GM10266 (cell line): ENCODE measurements at regions not wholly inside any gene's neighbourhood (a gene's known extent, or its start where the extent isn't known, plus 50 kb on each side); places are given as distances from the start of the nearest gene placed in this dataset.

Source experiments
- DNase-seq: peaks from one replicate; pipeline ENCODE4 v3.0.0; 2012; ENCODE audit errors: extremely low spot score
- TF ChIP-seq, protein P1 (sequence below): IDR thresholded peaks from 2 replicates; pipeline ENCODE4 v1.5.1; 2012; ENCODE audit warnings: mild to moderate bottlenecking, low read depth; ENCODE audit not compliant: control insufficient read depth, insufficient read depth; ENCODE audit errors: missing control alignments

DNA sequence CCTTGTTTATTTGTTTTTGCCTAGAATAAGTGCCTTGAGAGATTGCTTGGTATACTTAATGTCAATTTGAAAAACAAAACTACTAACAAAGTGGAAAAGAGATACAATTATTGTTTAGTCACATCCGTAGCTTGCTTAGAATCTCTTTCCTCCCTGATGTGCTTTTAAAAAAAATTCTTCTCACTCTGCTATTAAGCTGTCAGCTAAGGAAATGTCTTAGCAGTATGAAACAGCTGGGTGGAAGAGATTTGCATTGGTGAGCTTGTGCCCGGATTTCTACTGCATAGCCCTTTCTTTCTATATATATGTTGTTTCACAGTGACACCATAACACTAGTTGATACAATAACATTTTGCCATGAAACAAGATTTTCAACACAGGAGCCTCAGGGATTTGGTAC is 229.4 kb upstream of the RGS6 start:
- DNase-seq, result no peak
- TF ChIP-seq, protein P1, sequence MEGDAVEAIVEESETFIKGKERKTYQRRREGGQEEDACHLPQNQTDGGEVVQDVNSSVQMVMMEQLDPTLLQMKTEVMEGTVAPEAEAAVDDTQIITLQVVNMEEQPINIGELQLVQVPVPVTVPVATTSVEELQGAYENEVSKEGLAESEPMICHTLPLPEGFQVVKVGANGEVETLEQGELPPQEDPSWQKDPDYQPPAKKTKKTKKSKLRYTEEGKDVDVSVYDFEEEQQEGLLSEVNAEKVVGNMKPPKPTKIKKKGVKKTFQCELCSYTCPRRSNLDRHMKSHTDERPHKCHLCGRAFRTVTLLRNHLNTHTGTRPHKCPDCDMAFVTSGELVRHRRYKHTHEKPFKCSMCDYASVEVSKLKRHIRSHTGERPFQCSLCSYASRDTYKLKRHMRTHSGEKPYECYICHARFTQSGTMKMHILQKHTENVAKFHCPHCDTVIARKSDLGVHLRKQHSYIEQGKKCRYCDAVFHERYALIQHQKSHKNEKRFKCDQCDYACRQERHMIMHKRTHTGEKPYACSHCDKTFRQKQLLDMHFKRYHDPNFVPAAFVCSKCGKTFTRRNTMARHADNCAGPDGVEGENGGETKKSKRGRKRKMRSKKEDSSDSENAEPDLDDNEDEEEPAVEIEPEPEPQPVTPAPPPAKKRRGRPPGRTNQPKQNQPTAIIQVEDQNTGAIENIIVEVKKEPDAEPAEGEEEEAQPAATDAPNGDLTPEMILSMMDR, result no peak

DNA sequence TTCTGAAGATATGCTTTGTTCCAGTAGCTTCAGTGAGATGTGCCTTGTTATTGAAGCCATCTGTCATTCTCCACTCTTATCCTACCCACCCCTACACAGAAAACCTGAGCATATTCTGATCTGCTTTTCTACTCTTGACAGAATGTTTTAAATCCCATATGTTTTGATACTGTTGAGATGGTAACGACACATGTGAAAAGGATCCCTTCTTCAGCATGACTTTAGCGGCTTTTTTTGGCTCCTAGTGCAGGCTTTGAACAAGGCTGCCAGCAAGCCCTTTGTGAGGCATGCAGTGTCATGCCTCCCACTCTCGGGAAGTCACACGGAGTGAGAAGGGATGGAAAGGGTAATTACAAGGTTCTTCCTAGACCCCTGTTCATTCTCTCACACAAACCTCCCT is 228.8 kb upstream of the RGS6 start:
- TF ChIP-seq, protein P1, result no peak
- DNase-seq, result no peak

DNA sequence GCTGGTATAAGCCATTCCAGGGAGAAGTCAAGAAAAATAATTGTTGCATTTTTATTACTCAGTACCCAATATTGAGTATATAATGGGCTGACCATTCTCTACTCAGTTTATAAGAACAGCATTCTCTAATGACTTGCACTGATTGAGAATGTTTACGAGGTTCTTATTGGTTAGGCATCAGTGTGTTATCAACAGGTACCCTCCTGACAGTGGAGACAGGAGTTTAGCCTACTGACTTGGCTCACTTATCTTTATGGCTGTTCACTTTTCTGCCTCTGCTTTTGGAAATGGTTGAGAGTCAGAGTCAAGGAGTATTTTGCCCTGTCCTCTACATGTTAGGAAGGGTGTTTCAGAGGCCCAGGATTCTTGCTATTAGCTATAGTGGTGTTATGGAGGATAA is 228.0 kb upstream of the RGS6 start:
- DNase-seq, result no peak
- TF ChIP-seq, protein P1, result no peak

DNA sequence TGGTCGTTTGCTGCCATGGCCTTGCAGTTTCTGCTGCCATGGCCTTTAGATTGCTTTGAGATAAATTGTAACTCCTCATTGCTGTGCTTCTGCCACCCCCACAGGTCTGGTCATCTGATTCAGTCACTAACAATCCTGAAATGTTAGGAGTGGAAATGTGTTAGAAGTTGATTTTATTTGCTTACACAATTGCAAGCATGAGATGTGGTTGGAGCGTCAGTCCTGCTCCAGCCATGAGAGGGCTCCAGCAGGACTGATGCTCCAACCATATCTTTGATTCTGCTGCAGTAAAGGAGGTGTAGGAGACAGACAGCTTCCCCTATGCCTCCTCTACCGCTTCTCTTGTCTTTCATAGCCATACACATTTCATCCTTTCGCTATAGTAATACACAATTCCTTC is 226.8 kb upstream of the RGS6 start:
- DNase-seq, result no peak
- TF ChIP-seq, protein P1, result no peak

DNA sequence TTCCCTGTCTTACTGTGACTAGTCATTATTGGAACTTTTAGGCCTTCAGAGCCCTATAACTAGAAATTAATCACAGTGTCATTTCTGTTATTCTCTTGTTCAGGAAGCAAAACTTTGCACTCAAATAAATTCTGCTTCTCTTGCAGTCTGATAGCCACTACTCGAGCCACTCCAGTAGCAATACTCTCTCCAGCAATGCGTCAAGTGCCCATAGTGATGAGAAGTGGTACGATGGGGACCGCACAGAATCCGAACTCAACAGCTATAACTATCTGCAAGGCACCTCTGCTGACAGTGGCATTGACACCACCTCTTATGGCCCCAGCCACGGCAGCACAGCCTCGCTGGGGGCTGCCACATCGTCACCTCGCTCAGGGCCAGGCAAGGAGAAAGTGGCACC is 223.2 kb upstream of the RGS6 start:
- no peak for DNase-seq
- TF ChIP-seq, protein P1, result no peak

DNA sequence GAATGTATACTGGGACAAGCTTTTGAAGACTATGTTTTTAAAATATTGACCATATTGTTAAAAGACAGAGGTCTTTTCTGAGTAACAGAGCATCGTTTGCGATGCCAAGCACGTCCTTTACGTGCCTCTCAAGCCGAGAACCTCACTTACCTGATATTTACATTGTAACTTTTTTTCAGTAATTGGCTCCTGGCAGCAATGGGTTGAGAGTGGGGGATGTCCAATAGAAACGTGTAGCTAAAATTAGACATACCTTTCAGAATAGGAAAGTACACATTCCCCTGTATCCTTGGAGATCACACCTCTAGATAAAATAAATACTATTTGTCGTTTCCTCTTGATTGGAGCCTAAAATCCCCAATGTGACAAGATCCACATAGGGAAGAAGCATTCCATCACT is 222.2 kb upstream of the RGS6 start:
- TF ChIP-seq, protein P1, result no peak
- no peak for DNase-seq

DNA sequence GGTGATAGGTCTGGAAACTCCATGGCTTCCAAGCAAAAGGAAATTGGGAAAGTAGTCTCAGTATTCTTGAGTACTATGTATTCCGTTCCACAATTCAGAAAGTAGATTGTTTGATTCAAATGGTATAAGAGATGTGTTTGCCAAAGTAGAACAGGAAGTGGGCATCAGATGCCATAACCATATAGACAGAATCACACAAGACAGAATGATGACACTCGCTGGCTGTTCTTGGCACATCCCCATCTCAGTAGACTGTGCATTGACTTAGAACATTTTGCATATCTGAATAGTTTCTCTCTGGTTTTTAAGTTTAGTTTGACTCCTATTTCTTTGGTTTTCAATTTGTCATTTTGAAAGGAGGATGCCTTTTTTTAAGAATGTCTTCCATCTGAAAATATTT is 221.1 kb upstream of the RGS6 start:
- DNase-seq, result no peak
- TF ChIP-seq, protein P1, result no peak

DNA sequence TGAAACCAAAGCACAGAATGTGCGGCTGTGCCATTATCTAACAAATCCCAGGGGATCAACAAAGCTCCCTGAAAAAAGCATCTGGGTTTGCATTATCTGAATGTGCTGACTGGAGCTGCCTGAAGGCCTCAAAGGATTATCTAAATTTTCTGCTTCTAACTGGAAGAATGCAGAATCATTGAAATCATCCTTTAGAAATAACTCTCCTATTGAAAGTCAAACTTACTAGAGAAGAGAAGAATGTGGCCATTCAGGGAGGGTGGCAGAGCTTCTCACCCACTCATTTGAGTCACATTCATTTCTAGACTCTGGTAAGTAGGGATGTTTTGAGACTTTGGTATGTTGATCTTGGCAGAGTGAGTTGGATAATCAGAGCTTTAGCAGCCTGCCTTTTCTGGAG is 220.6 kb upstream of the RGS6 start:
- TF ChIP-seq, protein P1, result no peak
- DNase-seq, result no peak
